Kidney (tissue), 13 donors: ENCODE measurements at regions not wholly inside any gene's neighbourhood (a gene's known extent, or its start where the extent isn't known, plus 50 kb on each side); places are given as distances from the start of the nearest gene placed in this dataset.

Source experiments
- DNase-seq, 5 donors: peaks; one replicate each; pipeline ENCODE4 v3.0.0-alpha.2; 2013 to 2020
- FAIRE-seq: peaks from 2 replicates; lab custom pipeline; 2012; peaks lifted over from hg19 to GRCh38; lab: Jason Lieb, UNC
- H3K27ac ChIP-seq, 2 donors: one replicate each; pipeline ENCODE4 v1.7.0; 2013; ENCODE audit warnings: low read depth in 2 of 2, low read length in 2 of 2, inconsistent platforms in 1 of 2
- H3K27me3 ChIP-seq: one replicate; pipeline ENCODE4 v1.7.1; 2013; ENCODE audit warnings: low read length, inconsistent platforms; ENCODE audit not compliant: control insufficient read depth, insufficient read depth
- H3K36me3 ChIP-seq, 3 donors: one replicate each; pipeline versions ENCODE4 v1.7.0 to v1.7.1; 2013; ENCODE audit warnings: low read length in 3 of 3, control low read depth in 1 of 3, inconsistent platforms in 1 of 3; ENCODE audit not compliant: insufficient read depth in 3 of 3, control insufficient read depth in 2 of 3
- H3K4me1 ChIP-seq, 3 donors: one replicate each; pipeline versions ENCODE4 v1.7.0 to v1.7.1; 2013; ENCODE audit warnings: low read length in 3 of 3, inconsistent platforms in 1 of 3, low read depth in 1 of 3; ENCODE audit not compliant: control insufficient read depth in 2 of 3, insufficient read depth in 2 of 3
- H3K4me3 ChIP-seq, 3 donors: one replicate each; pipeline versions ENCODE4 v1.7.0 to v1.8.1; 2013; ENCODE audit warnings: low read length in 3 of 3, control low read depth in 1 of 3, inconsistent platforms in 1 of 3
- H3K9ac ChIP-seq, 3 donors: one replicate each; pipeline versions ENCODE4 v1.7.0 to v1.7.1; 2013; ENCODE audit warnings: low read length in 3 of 3, control low read depth in 1 of 3, inconsistent platforms in 1 of 3
- H3K9me3 ChIP-seq, 3 donors: one replicate each; pipeline versions ENCODE4 v1.7.0 to v1.7.1; 2013; ENCODE audit warnings: low read length in 3 of 3, control low read depth in 1 of 3, inconsistent platforms in 1 of 3; ENCODE audit not compliant: control insufficient read depth in 2 of 3, insufficient read depth in 1 of 3
- intact Hi-C: fragments of 100-400 bp; cut with DNase I; formaldehyde crosslinking; loops from one replicate; pipeline ENCODE4 v1.11.1; 2022
- TF ChIP-seq, protein P1 (sequence below): IDR thresholded peaks from 3 replicates; pipeline ENCODE4 v1.5.1; 2012; ENCODE audit warnings: mild to moderate bottlenecking, moderate library complexity, borderline replicate concordance; ENCODE audit not compliant: insufficient read depth; ENCODE audit errors: extremely low read depth
- donor health status: control.
- donor health status: control.
- donor health status: control.
- donor health status: control.
- donor health status: control.
- donor health status: DM: yes; HTN: yes; CAD: no.
- donor health status: Normal renal cell carcinoma (clear cell type).

GRCh38 chr15:31930967-31931366, 99.3 kb upstream of the CHRNA7 start:
- H3K4me1 ChIP-seq = no peaks in the 10 kb centered on the region
- no peak overlapping the region for H3K27ac ChIP-seq
- H3K36me3 ChIP-seq = no peaks in the 10 kb centered on the region
- TF ChIP-seq, protein P1, sequence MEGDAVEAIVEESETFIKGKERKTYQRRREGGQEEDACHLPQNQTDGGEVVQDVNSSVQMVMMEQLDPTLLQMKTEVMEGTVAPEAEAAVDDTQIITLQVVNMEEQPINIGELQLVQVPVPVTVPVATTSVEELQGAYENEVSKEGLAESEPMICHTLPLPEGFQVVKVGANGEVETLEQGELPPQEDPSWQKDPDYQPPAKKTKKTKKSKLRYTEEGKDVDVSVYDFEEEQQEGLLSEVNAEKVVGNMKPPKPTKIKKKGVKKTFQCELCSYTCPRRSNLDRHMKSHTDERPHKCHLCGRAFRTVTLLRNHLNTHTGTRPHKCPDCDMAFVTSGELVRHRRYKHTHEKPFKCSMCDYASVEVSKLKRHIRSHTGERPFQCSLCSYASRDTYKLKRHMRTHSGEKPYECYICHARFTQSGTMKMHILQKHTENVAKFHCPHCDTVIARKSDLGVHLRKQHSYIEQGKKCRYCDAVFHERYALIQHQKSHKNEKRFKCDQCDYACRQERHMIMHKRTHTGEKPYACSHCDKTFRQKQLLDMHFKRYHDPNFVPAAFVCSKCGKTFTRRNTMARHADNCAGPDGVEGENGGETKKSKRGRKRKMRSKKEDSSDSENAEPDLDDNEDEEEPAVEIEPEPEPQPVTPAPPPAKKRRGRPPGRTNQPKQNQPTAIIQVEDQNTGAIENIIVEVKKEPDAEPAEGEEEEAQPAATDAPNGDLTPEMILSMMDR = no peak
- no peaks in the 10 kb centered on the region for H3K27me3 ChIP-seq
- no peaks in the 10 kb centered on the region for H3K9me3 ChIP-seq
- FAIRE-seq = no peak
- intact Hi-C loops = no loop called here
- H3K4me3 ChIP-seq = no peak overlapping the region
- no peak for DNase-seq
- no peak overlapping the region for H3K9ac ChIP-seq

DNA sequence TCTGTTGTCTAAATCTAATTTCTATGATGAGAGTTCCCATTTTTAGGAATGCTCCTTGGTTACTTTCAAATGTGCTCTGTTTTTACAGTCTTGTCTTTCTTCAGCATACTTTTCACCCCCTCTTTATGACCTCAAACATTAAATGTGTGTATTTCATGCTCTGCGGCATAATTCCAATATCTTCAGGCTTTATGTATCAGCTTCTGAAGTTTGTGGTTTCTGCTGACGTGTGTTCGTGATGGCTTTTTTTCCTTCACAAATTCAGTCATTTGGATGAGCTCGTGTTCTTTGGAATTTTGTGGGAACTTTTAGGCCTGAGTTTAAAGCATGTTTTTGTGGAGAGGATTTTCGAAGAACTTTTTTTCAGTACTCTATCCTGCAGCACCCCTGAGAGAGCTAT, 97.7 kb upstream of the CHRNA7 start:
- H3K4me1 ChIP-seq = no peaks in the 10 kb centered on the region
- TF ChIP-seq, protein P1 = no peak
- H3K36me3 ChIP-seq = no peaks in the 10 kb centered on the region
- no peak overlapping the region for H3K4me3 ChIP-seq
- DNase-seq = no peak
- FAIRE-seq = no peak
- H3K9me3 ChIP-seq = no peaks in the 10 kb centered on the region
- intact Hi-C loops = no loop called here
- no peak overlapping the region for H3K9ac ChIP-seq
- H3K27me3 ChIP-seq = no peaks in the 10 kb centered on the region
- H3K27ac ChIP-seq = no peak overlapping the region

- no peak for FAIRE-seq
- TF ChIP-seq, protein P1 = no peak
- DNase-seq = no peak
- H3K4me1 ChIP-seq = no peaks in the 10 kb centered on the region
- no peak overlapping the region for H3K9ac ChIP-seq
- no peaks in the 10 kb centered on the region for H3K9me3 ChIP-seq
- H3K27ac ChIP-seq = no peak overlapping the region
- H3K4me3 ChIP-seq = no peak overlapping the region
- intact Hi-C loops = no loop called here
- H3K27me3 ChIP-seq = no peaks in the 10 kb centered on the region
- no peaks in the 10 kb centered on the region for H3K36me3 ChIP-seq
These were observed 95.5 kb upstream of the CHRNA7 start for GRCh38 chr15:31934821-31935220.

- Histone ChIP-seq H3K9ac (no peak overlapping the region), H3K27me3 (no peaks in the 10 kb centered on the region), H3K9me3 (peaks cover 0 to 12% (median 0%) of the 10 kb centered on the region in 3 donors), H3K36me3 (no peaks in the 10 kb centered on the region), H3K4me3 (no peak overlapping the region), H3K27ac (no peak overlapping the region), H3K4me1 (no peaks in the 10 kb centered on the region)
- TF ChIP-seq, protein P1 = no peak
- DNase-seq (no peak), FAIRE-seq (no peak)
- intact Hi-C loops = no loop called here
These were observed 76.8 kb upstream of the CHRNA7 start for GRCh38 chr15:31953478-31953877.
